Esophagus squamous epithelium (tissue), 5 donors: ENCODE measurements at regions not wholly inside any gene's neighbourhood (a gene's known extent, or its start where the extent isn't known, plus 50 kb on each side); places are given as distances from the start of the nearest gene placed in this dataset.

ENCODE experiments used
- DNase-seq: peaks from one replicate; lab custom pipeline; 2025; lab: John Stamatoyannopoulos, UW
- H3K27ac ChIP-seq, 4 donors: fragments of 200-600 bp; sonication (generic); one replicate each; pipeline ENCODE4 v1.5.1; 2016 to 2019; ENCODE audit warnings: mild to moderate bottlenecking in 1 of 4
- H3K27me3 ChIP-seq, 4 donors: fragments of 200-600 bp; sonication (generic); 1 replicate in 3 of 4; 2 replicates in 1 of 4; pipeline versions ENCODE4 v1.5.1 to v1.6.0; 2017 to 2021; ENCODE audit warnings: antibody characterized with exemption in 1 of 4
- H3K36me3 ChIP-seq, 3 donors: fragments of 200-600 bp; sonication (generic); one replicate each; pipeline ENCODE4 v1.5.1; 2016 to 2019
- H3K4me1 ChIP-seq, 3 donors: fragments of 200-600 bp; sonication (generic); one replicate each; pipeline ENCODE4 v1.5.1; 2017 to 2019
- H3K4me3 ChIP-seq, 4 donors: fragments of 200-600 bp; sonication (generic); 1 replicate in 3 of 4; 2 replicates in 1 of 4; pipeline ENCODE4 v1.5.1; 2016 to 2019; ENCODE audit warnings: mild to moderate bottlenecking in 2 of 4, moderate library complexity in 1 of 4
- H3K9me3 ChIP-seq, 3 donors: fragments of 200-600 bp; sonication (generic); one replicate each; pipeline ENCODE4 v1.5.1; 2016 to 2019
- POLR2A ChIP-seq, 4 donors: fragments of 450-650 bp; IDR thresholded peaks; one replicate each; pipeline ENCODE4 v1.6.1; 2017; ENCODE audit warnings: antibody characterized with exemption in 4 of 4, mild to moderate bottlenecking in 4 of 4, moderate library complexity in 3 of 4
- WGBS, 2 donors: methylation state at CpG; one replicate each; pipeline ENCODE4 v1.1.5; 2018; 5-methylcytosine and 5-hydroxymethylcytosine counted together
- intact Hi-C: fragments of 100-400 bp; cut with DNase I; formaldehyde crosslinking; loops from one replicate; pipeline ENCODE4 v1.15.0; 2022
- TF ChIP-seq, protein P1 (sequence below), 6 experiments: fragments of 450-650 bp in 4 of 6; fragments of 200-600 bp in 2 of 6; sonication (generic) in 2 of 6; IDR thresholded peaks; one replicate each; pipeline ENCODE4 v1.5.1; 2016 to 2019; ENCODE audit warnings: antibody characterized with exemption in 6 of 6, mild to moderate bottlenecking in 4 of 6, moderate library complexity in 4 of 6
- donor health status: DM: yes; HTN: yes; CAD: no.

- intact Hi-C loops = no loop called here
- WGBS, 2 donors = 70 to 80% methylated on average over 6 of the region's 6 CpGs
These were observed 71.0 kb upstream of the RALGAPA2 start for GRCh38 chr20:20783450-20783849.

GRCh38 chr20:20782755-20783154, 70.3 kb upstream of the RALGAPA2 start:
- Histone ChIP-seq H3K27ac (no peak overlapping the region), H3K4me3 (no peak overlapping the region), H3K9me3 (no peaks in the 10 kb centered on the region), H3K27me3 (no peaks in the 10 kb centered on the region), H3K4me1 (peaks cover 9 to 31% (median 9%) of the 10 kb centered on the region in 3 donors), H3K36me3 (no peaks in the 10 kb centered on the region)
- DNase-seq = no peak
- 45 to 75% methylated on average over 1 of the region's 1 CpG for WGBS, 2 donors
- intact Hi-C loops = no loop called here
- TF ChIP-seq, protein P1, sequence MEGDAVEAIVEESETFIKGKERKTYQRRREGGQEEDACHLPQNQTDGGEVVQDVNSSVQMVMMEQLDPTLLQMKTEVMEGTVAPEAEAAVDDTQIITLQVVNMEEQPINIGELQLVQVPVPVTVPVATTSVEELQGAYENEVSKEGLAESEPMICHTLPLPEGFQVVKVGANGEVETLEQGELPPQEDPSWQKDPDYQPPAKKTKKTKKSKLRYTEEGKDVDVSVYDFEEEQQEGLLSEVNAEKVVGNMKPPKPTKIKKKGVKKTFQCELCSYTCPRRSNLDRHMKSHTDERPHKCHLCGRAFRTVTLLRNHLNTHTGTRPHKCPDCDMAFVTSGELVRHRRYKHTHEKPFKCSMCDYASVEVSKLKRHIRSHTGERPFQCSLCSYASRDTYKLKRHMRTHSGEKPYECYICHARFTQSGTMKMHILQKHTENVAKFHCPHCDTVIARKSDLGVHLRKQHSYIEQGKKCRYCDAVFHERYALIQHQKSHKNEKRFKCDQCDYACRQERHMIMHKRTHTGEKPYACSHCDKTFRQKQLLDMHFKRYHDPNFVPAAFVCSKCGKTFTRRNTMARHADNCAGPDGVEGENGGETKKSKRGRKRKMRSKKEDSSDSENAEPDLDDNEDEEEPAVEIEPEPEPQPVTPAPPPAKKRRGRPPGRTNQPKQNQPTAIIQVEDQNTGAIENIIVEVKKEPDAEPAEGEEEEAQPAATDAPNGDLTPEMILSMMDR (IDR thresholded peaks at IDR 0.05) = no peak
- no peak for TF ChIP-seq POLR2A (IDR thresholded peaks at IDR 0.05)

More at GRCh38 chr20:20783450-20783849, 71.0 kb upstream of the RALGAPA2 start:
- H3K36me3 ChIP-seq = no peaks in the 10 kb centered on the region
- DNase-seq = no peak
- peaks cover 9 to 31% (median 9%) of the 10 kb centered on the region in 3 donors for H3K4me1 ChIP-seq
- no peaks in the 10 kb centered on the region for H3K9me3 ChIP-seq
- no peak overlapping the region for H3K4me3 ChIP-seq
- TF ChIP-seq, protein P1 (IDR thresholded peaks at IDR 0.05) = no peak
- no peak for TF ChIP-seq POLR2A (IDR thresholded peaks at IDR 0.05)
- H3K27me3 ChIP-seq = no peaks in the 10 kb centered on the region
- no peak overlapping the region for H3K27ac ChIP-seq

GRCh38 chr20:20782231-20782630, 69.8 kb upstream of the RALGAPA2 start:
- no peak overlapping the region for H3K27ac ChIP-seq
- H3K4me1 ChIP-seq = peaks cover 9 to 31% (median 9%) of the 10 kb centered on the region in 3 donors
- no peak for DNase-seq
- TF ChIP-seq, protein P1 (IDR thresholded peaks at IDR 0.05) = no peak
- TF ChIP-seq POLR2A (IDR thresholded peaks at IDR 0.05) = no peak
- H3K36me3 ChIP-seq = no peaks in the 10 kb centered on the region
- no peaks in the 10 kb centered on the region for H3K27me3 ChIP-seq
- no peak overlapping the region for H3K4me3 ChIP-seq
- intact Hi-C loops = no loop called here
- 52 to 65% methylated on average over 7 to 8 of the region's 8 CpGs for WGBS, 2 donors
- H3K9me3 ChIP-seq = no peaks in the 10 kb centered on the region

DNA sequence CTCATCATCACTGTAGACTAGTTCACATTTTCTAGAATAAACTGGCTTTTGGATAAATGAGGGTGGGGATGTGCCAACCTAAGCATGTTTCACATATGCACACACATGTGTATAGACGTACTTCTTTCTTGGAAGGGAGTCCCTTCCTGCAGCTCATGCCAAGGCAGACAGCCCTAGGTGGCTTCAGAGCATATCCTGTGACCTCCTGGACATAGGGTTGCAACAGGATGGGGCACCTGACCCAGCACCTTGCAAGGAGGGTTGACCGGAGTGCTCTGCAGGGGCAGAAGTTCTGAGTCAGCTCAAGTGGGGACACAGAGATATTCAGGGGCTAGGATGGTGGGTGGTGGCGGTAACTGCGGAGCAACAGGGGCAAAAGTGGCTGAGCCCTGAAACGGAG, 68.6 kb upstream of the RALGAPA2 start:
- Histone ChIP-seq H3K27me3 (no peaks in the 10 kb centered on the region), H3K36me3 (no peaks in the 10 kb centered on the region), H3K4me1 (peaks cover 9 to 31% (median 9%) of the 10 kb centered on the region in 3 donors), H3K27ac (peak overlapping the region in 3 of 4 donors; percentile 35 to 76 (median 75)), H3K9me3 (no peaks in the 10 kb centered on the region), H3K4me3 (no peak overlapping the region)
- WGBS, 2 donors = 74 to 85% methylated on average over 3 to 5 of the region's 5 CpGs
- intact Hi-C loops = no loop called here
- no peak for DNase-seq
- TF ChIP-seq POLR2A (IDR thresholded peaks at IDR 0.05) = no peak
- TF ChIP-seq, protein P1 (IDR thresholded peaks at IDR 0.05) = no peak

GRCh38 chr20:20780127-20780824, 67.8 kb upstream of the RALGAPA2 start:
- H3K4me3 ChIP-seq = no peak overlapping the region
- DNase-seq = no peak
- intact Hi-C loops = no loop called here
- peak overlapping the region in 3 of 4 donors; percentile 35 to 76 (median 75) for H3K27ac ChIP-seq
- WGBS, 2 donors = 13 to 14% methylated on average over 6 to 7 of the region's 7 CpGs
- H3K9me3 ChIP-seq = no peaks in the 10 kb centered on the region
- H3K27me3 ChIP-seq = no peaks in the 10 kb centered on the region
- no peaks in the 10 kb centered on the region for H3K36me3 ChIP-seq
- TF ChIP-seq POLR2A (IDR thresholded peaks at IDR 0.05) = no peak
- TF ChIP-seq, protein P1 (IDR thresholded peaks at IDR 0.05) = no peak
- peaks cover 9 to 31% (median 9%) of the 10 kb centered on the region in 3 donors for H3K4me1 ChIP-seq
